GM19468 (cell line): ENCODE measurements at regions not wholly inside any gene's neighbourhood (a gene's known extent, or its start where the extent isn't known, plus 50 kb on each side); places are given as distances from the start of the nearest gene placed in this dataset.

Source experiments
- ATAC-seq: cut with Tn5 transposase; IDR thresholded peaks from one replicate; pipeline ENCODE4 v1.9.1; 2021; ENCODE audit warnings: mild to moderate bottlenecking, moderate library complexity, moderate number of reproducible peaks; ENCODE audit not compliant: unreplicated experiment; ENCODE audit errors: extremely low read depth

GRCh38 chr13:56189439-56189838 is 951.3 kb upstream of the PRR20A start:
- ATAC-seq, result no peak

- no peak for ATAC-seq
These were observed 950.7 kb upstream of the PRR20A start for GRCh38 chr13:56189978-56190377.

- ATAC-seq, result no peak
These were observed 942.4 kb upstream of the PRR20A start for GRCh38 chr13:56198350-56198749.

- no peak for ATAC-seq
These were observed 938.9 kb upstream of the PRR20A start for GRCh38 chr13:56201834-56202233.

- no peak for ATAC-seq
These were observed 924.5 kb upstream of the PRR20A start for GRCh38 chr13:56216221-56216620.

- no peak for ATAC-seq
These were observed 893.0 kb upstream of the PRR20A start for GRCh38 chr13:56247692-56248091.

- ATAC-seq, result no peak
These were observed 869.0 kb upstream of the PRR20A start for GRCh38 chr13:56271686-56272085.

- no peak for ATAC-seq
These were observed 857.4 kb upstream of the PRR20A start for GRCh38 chr13:56283262-56283828.

GRCh38 chr13:56299650-56300049 is 841.1 kb upstream of the PRR20A start:
- ATAC-seq, result no peak

- no peak for ATAC-seq
These were observed 826.0 kb upstream of the PRR20A start for GRCh38 chr13:56314765-56315164.

- ATAC-seq, result no peak
These were observed 822.9 kb upstream of the PRR20A start for GRCh38 chr13:56317841-56318240.

GRCh38 chr13:56332671-56333070 is 808.0 kb upstream of the PRR20A start:
- no peak for ATAC-seq

GRCh38 chr13:56335775-56336174 is 804.9 kb upstream of the PRR20A start:
- ATAC-seq, result no peak

GRCh38 chr13:56338421-56338820 is 802.3 kb upstream of the PRR20A start:
- no peak for ATAC-seq

GRCh38 chr13:56347014-56347413 is 793.7 kb upstream of the PRR20A start:
- no peak for ATAC-seq

- ATAC-seq, result no peak
These were observed 790.9 kb upstream of the PRR20A start for GRCh38 chr13:56349866-56350265.

- ATAC-seq, result no peak
These were observed 789.7 kb upstream of the PRR20A start for GRCh38 chr13:56351041-56351440.

- ATAC-seq, result no peak
These were observed 788.4 kb upstream of the PRR20A start for GRCh38 chr13:56352361-56352760.

GRCh38 chr13:56352901-56353300 is 787.8 kb upstream of the PRR20A start:
- ATAC-seq, result no peak

- ATAC-seq, result no peak
These were observed 784.0 kb upstream of the PRR20A start for GRCh38 chr13:56356690-56357089.

GRCh38 chr13:56378566-56378965 is 762.2 kb upstream of the PRR20A start:
- no peak for ATAC-seq

- ATAC-seq, result no peak
These were observed 747.2 kb upstream of the PRR20A start for GRCh38 chr13:56393549-56393948.

- no peak for ATAC-seq
These were observed 744.4 kb upstream of the PRR20A start for GRCh38 chr13:56396318-56396717.
